H1 (cell line): ENCODE measurements at regions not wholly inside any gene's neighbourhood (a gene's known extent, or its start where the extent isn't known, plus 50 kb on each side); places are given as distances from the start of the nearest gene placed in this dataset.

Source experiments
- CTCF ChIA-PET: fragments of 300-600 bp; sonication (Branson Sonifier 250); formaldehyde crosslinking; loops from one replicate; lab custom pipeline; 2021; ENCODE audit not compliant: partially characterized antibody; lab: Charles Lee
- POLR2A ChIA-PET: fragments of 300-600 bp; sonication (Branson Sonifier 250); formaldehyde crosslinking; loops from one replicate; lab custom pipeline; 2021; ENCODE audit warnings: inconsistent platforms; ENCODE audit not compliant: partially characterized antibody; lab: Charles Lee
- DNase-seq, 2 experiments: peaks; one replicate each; pipeline versions ENCODE4 v3.0.0 to v3.0.0-alpha.2; 2010 to 2022; ENCODE audit warnings: low spot score in 2 of 2, low read depth in 1 of 2, mixed read lengths in 1 of 2
- FAIRE-seq: peaks from 2 replicates; lab custom pipeline; 2011; peaks lifted over from hg19 to GRCh38; lab: Jason Lieb, UNC
- H2AFZ ChIP-seq: 2 replicates; pipeline ENCODE4 v1.8.1; 2012; ENCODE audit warnings: low read length, inconsistent platforms
- H2AK5ac ChIP-seq: 2 replicates; pipeline ENCODE4 v1.6.1; 2013; ENCODE audit warnings: low read depth, low read length
- H2BK120ac ChIP-seq: replicated peaks from 2 replicates; pipeline ENCODE3; 2013; ENCODE audit warnings: low read depth, low read length, inconsistent platforms
- H2BK12ac ChIP-seq: 2 replicates; pipeline ENCODE4 v1.6.1; 2013; ENCODE audit warnings: low read depth, low read length
- H2BK15ac ChIP-seq: 2 replicates; pipeline ENCODE4 v1.6.1; 2013; ENCODE audit warnings: low read length
- H2BK20ac ChIP-seq: 2 replicates; pipeline ENCODE4 v1.6.1; 2013; ENCODE audit warnings: low read length
- H2BK5ac ChIP-seq: 2 replicates; pipeline ENCODE4 v1.6.1; 2013; ENCODE audit warnings: low read depth, low read length
- H3K14ac ChIP-seq: 2 replicates; pipeline ENCODE4 v1.6.1; 2013; ENCODE audit warnings: inconsistent platforms; ENCODE audit not compliant: insufficient read length
- H3K18ac ChIP-seq: 2 replicates; pipeline ENCODE4 v1.6.1; 2013; ENCODE audit warnings: low read length; ENCODE audit errors: extremely low read depth
- H3K23ac ChIP-seq: 2 replicates; pipeline ENCODE4 v1.6.1; 2013; ENCODE audit warnings: inconsistent platforms; ENCODE audit not compliant: insufficient read length
- H3K23me2 ChIP-seq: 2 replicates; pipeline ENCODE4 v1.6.1; 2013; ENCODE audit warnings: low read depth, low read length
- H3K27ac ChIP-seq: 2 replicates; pipeline ENCODE4 v1.6.1; 2011; ENCODE audit warnings: low read depth, low read length, inconsistent platforms
- H3K27me3 ChIP-seq, 4 experiments: replicated peaks in 1 of 4; 1 replicate in 1 of 4; 2 replicates in 3 of 4; pipeline versions ENCODE4 v1.6.1 to v1.8.1; 2011 to 2013; ENCODE audit warnings: low read length in 3 of 4, mild to moderate bottlenecking in 3 of 4, inconsistent platforms in 2 of 4, mixed read lengths in 2 of 4, moderate library complexity in 1 of 4; ENCODE audit not compliant: control insufficient read depth in 3 of 4, insufficient read depth in 3 of 4; ENCODE audit errors: extremely low read depth in 1 of 4
- H3K36me3 ChIP-seq, 4 experiments: 2 replicates each; pipeline versions ENCODE4 v1.6.1 to v1.8.1; 2011 to 2013; ENCODE audit warnings: mild to moderate bottlenecking in 4 of 4, low read length in 3 of 4, moderate library complexity in 2 of 4, control low read depth in 1 of 4, inconsistent platforms in 1 of 4; ENCODE audit not compliant: insufficient read depth in 4 of 4, control insufficient read depth in 2 of 4
- H3K4ac ChIP-seq: replicated peaks from 2 replicates; pipeline ENCODE3; 2013; ENCODE audit warnings: low read length, low read depth, mixed read lengths, inconsistent platforms; ENCODE audit not compliant: insufficient read length
- H3K4me1 ChIP-seq, 4 experiments: replicated peaks in 1 of 4; 1 replicate in 1 of 4; 2 replicates in 3 of 4; pipeline versions ENCODE4 v1.6.1 to v1.8.1; 2011 to 2013; ENCODE audit warnings: low read length in 3 of 4, inconsistent platforms in 2 of 4, mixed read lengths in 1 of 4; ENCODE audit not compliant: insufficient read depth in 4 of 4, control insufficient read depth in 3 of 4
- H3K4me2 ChIP-seq, 2 experiments: 2 replicates each; pipeline versions ENCODE4 v1.6.1 to v1.8.1; 2011 to 2013; ENCODE audit warnings: low read depth in 2 of 2, low read length in 2 of 2, control low read depth in 1 of 2, inconsistent platforms in 1 of 2, mild to moderate bottlenecking in 1 of 2; ENCODE audit not compliant: insufficient read depth in 1 of 2
- H3K4me3 ChIP-seq, 4 experiments: fragments of 200-600, 300-600 bp in 1 of 4; sonication (generic), shearing (Covaris generic), sonication (Bioruptor Twin) in 1 of 4; 2 replicates each; pipeline versions ENCODE4 v1.5.1 to v1.8.1; 2011 to 2016; ENCODE audit warnings: low read length in 4 of 4, low read depth in 3 of 4, control low read depth in 2 of 4, inconsistent platforms in 2 of 4, mild to moderate bottlenecking in 2 of 4, mixed read lengths in 1 of 4, moderate library complexity in 1 of 4; ENCODE audit not compliant: insufficient read depth in 2 of 4; ENCODE audit errors: extremely low read depth in 1 of 4
- H3K56ac ChIP-seq: replicated peaks from 2 replicates; pipeline ENCODE3; 2013; ENCODE audit warnings: low read depth, mild to moderate bottlenecking, mixed read lengths, low read length, inconsistent platforms; ENCODE audit not compliant: insufficient read length
- H3K79me1 ChIP-seq: 2 replicates; pipeline ENCODE4 v1.6.1; 2013; ENCODE audit warnings: low read depth, low read length, control low read depth
- H3K79me2 ChIP-seq, 2 experiments: 2 replicates each; pipeline versions ENCODE4 v1.6.1 to v1.8.1; 2012 to 2013; ENCODE audit warnings: low read length in 2 of 2, mild to moderate bottlenecking in 2 of 2, inconsistent platforms in 1 of 2; ENCODE audit not compliant: insufficient read depth in 2 of 2, control insufficient read depth in 1 of 2
- H3K9ac ChIP-seq, 4 experiments: replicated peaks in 1 of 4; 1 replicate in 1 of 4; 2 replicates in 3 of 4; pipeline versions ENCODE4 v1.6.1 to v1.8.1; 2011 to 2013; ENCODE audit warnings: low read depth in 3 of 4, low read length in 3 of 4, control low read depth in 2 of 4, mild to moderate bottlenecking in 2 of 4, moderate library complexity in 2 of 4, inconsistent platforms in 1 of 4; ENCODE audit errors: extremely low read depth in 1 of 4
- H3K9me3 ChIP-seq, 2 experiments: 2 replicates each; pipeline versions ENCODE4 v1.6.1 to v1.8.1; 2012 to 2013; ENCODE audit warnings: mild to moderate bottlenecking in 2 of 2, moderate library complexity in 2 of 2, control low read depth in 1 of 2, inconsistent platforms in 1 of 2, low read depth in 1 of 2, low read length in 1 of 2, mixed read lengths in 1 of 2; ENCODE audit not compliant: insufficient read depth in 2 of 2
- H4K20me1 ChIP-seq, 2 experiments: replicated peaks in 1 of 2; 2 replicates each; pipeline versions ENCODE3 to v1.8.1; 2011 to 2013; ENCODE audit warnings: inconsistent platforms in 2 of 2, low read length in 2 of 2, mild to moderate bottlenecking in 1 of 2; ENCODE audit not compliant: insufficient read depth in 2 of 2, control insufficient read depth in 1 of 2
- H4K5ac ChIP-seq: 2 replicates; pipeline ENCODE4 v1.6.1; 2013; ENCODE audit warnings: low read length, low read depth, mixed read lengths, inconsistent platforms; ENCODE audit not compliant: insufficient read length
- H4K8ac ChIP-seq: 2 replicates; pipeline ENCODE4 v1.8.0; 2013; ENCODE audit warnings: mild to moderate bottlenecking, moderate library complexity, low read length, inconsistent platforms; ENCODE audit not compliant: insufficient read depth; ENCODE audit errors: extremely low read depth
- H4K91ac ChIP-seq: replicated peaks from 2 replicates; pipeline ENCODE3; 2013; ENCODE audit warnings: low read length, mixed read lengths, inconsistent platforms; ENCODE audit not compliant: insufficient read length
- BACH1 ChIP-seq: IDR thresholded peaks from 2 replicates; pipeline ENCODE4 v1.6.1; 2012; ENCODE audit warnings: low read length, improper control_type of control experiment
- BRCA1 ChIP-seq: IDR thresholded peaks from 2 replicates; pipeline ENCODE4 v1.6.1; 2012; ENCODE audit warnings: low read depth, low read length, improper control_type of control experiment
- CBX8 ChIP-seq: fragments of 300-800, 300-1000 bp; sonication (generic); IDR thresholded peaks from 2 replicates; pipeline ENCODE4 v1.7.1; 2016; ENCODE audit warnings: low read depth, low read length, borderline replicate concordance
- CREB1 ChIP-seq: IDR thresholded peaks from 2 replicates; pipeline ENCODE4 v1.6.1; 2012; ENCODE audit warnings: inconsistent platforms
- JUND ChIP-seq: IDR thresholded peaks from 2 replicates; pipeline ENCODE4 v1.6.1; 2011; ENCODE audit warnings: mild to moderate bottlenecking, improper control_type of control experiment, low read length
- POU5F1 ChIP-seq: IDR thresholded peaks from 2 replicates; pipeline ENCODE4 v1.6.1; 2011; ENCODE audit warnings: low read depth, mild to moderate bottlenecking, low read length, moderate library complexity
- RFX5 ChIP-seq: IDR thresholded peaks from 2 replicates; pipeline ENCODE4 v1.6.1; 2011; ENCODE audit warnings: low read depth, low read length, improper control_type of control experiment, borderline replicate concordance
- SIN3A ChIP-seq, 2 experiments: IDR thresholded peaks in 1 of 2; conservative IDR thresholded peaks in 1 of 2; 2 replicates each; pipeline ENCODE4 v1.6.1; 2011 to 2012; ENCODE audit warnings: low read length in 2 of 2, improper control_type of control experiment in 1 of 2, low read depth in 1 of 2, mild to moderate bottlenecking in 1 of 2
- SP4 ChIP-seq: IDR thresholded peaks from 2 replicates; pipeline ENCODE4 v1.6.1; 2012; ENCODE audit warnings: low read length, inconsistent platforms
- TAF7 ChIP-seq: optimal IDR thresholded peaks from 2 replicates; pipeline ENCODE3; 2011; ENCODE audit warnings: low read depth, mild to moderate bottlenecking, inconsistent platforms, low read length, moderate library complexity, borderline replicate concordance
- WGBS, 2 experiments: shearing (Covaris generic) in 1 of 2; methylation state at CpG; one replicate each; pipeline versions ENCODE4 v1.1.6 to v1.1.7; 2013 to 2015; ENCODE audit warnings: low lambda C conversion rate in 2 of 2, mixed read lengths in 2 of 2, inconsistent platforms in 1 of 2, low coverage in 1 of 2, missing lambda C conversion rate in 1 of 2; ENCODE audit not compliant: insufficient replicate concordance in 2 of 2, insufficient coverage in 1 of 2, insufficient read length in 1 of 2; ENCODE audit errors: extremely low coverage in 1 of 2, missing lambda C conversion rate in 1 of 2; 5-methylcytosine and 5-hydroxymethylcytosine counted together
- TF ChIP-seq, protein P1 (sequence below), 3 experiments: IDR thresholded peaks; 1 replicate in 2 of 3; 2 replicates in 1 of 3; pipeline versions ENCODE4 v1.5.1 to v1.6.1; 2011; ENCODE audit warnings: low read length in 3 of 3, mild to moderate bottlenecking in 3 of 3, inconsistent platforms in 2 of 3, low read depth in 1 of 3, moderate library complexity in 1 of 3; ENCODE audit not compliant: insufficient read depth in 1 of 3; ENCODE audit errors: control extremely low read depth in 1 of 3
- TF ChIP-seq, protein P2 (sequence below): IDR thresholded peaks from 2 replicates; pipeline ENCODE4 v1.6.1; 2012; ENCODE audit warnings: low read length, inconsistent platforms

DNA sequence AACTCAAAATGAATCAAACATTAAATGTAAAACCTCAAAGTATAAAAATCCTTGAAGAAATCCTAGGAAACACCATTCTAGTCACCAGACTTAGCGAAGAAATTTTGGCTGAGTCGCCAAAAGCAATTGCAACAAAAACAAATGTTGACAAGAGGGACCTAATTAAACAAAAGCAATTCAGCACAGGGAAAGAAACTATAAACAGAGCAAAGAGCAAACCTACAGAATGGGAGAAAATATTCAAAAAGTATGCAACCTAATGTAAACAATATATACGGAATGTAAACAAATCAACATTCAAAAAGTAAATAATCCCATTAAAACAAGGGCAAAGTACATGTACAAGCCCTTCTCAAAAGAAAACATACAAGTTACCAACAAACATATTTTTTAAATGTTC, 974.7 kb downstream of the TRAM1L1 start:
- no peaks in the 10 kb centered on the region for H3K4me1 ChIP-seq
- H3K23ac ChIP-seq, result no peak overlapping the region
- no peak overlapping the region for H4K91ac ChIP-seq
- H4K8ac ChIP-seq, result no peak overlapping the region
- no peaks in the 10 kb centered on the region for H4K20me1 ChIP-seq
- ChIA-PET POLR2A (no interaction called here), CTCF (no interaction called here)
- H3K14ac ChIP-seq, result no peak overlapping the region
- H2BK12ac ChIP-seq, result no peak overlapping the region
- H3K56ac ChIP-seq, result no peak overlapping the region
- no peaks in the 10 kb centered on the region for H3K23me2 ChIP-seq
- no peaks in the 10 kb centered on the region for H3K36me3 ChIP-seq
- H2BK5ac ChIP-seq, result no peak overlapping the region
- no peak overlapping the region for H4K5ac ChIP-seq
- no peak overlapping the region for H3K4me2 ChIP-seq
- H3K79me2 ChIP-seq, result no peaks in the 10 kb centered on the region
- DNase-seq (no peak), FAIRE-seq (no peak)
- H2BK20ac ChIP-seq, result no peak overlapping the region
- no peak overlapping the region for H3K9ac ChIP-seq
- no peak overlapping the region for H2BK15ac ChIP-seq
- H3K18ac ChIP-seq, result no peak overlapping the region
- H3K79me1 ChIP-seq, result no peaks in the 10 kb centered on the region
- H3K27me3 ChIP-seq, result no peaks in the 10 kb centered on the region
- H3K4ac ChIP-seq, result no peak overlapping the region
- H3K9me3 ChIP-seq, result no peaks in the 10 kb centered on the region
- H3K27ac ChIP-seq, result no peak overlapping the region
- H2AFZ ChIP-seq, result no peak overlapping the region
- H2BK120ac ChIP-seq, result no peak overlapping the region
- 89% methylated on average over 3 of the region's 3 CpGs; no CpG with 5 or more reads in 1 of the 2 experiments for WGBS, 2 experiments
- H3K4me3 ChIP-seq, result no peak overlapping the region
- H2AK5ac ChIP-seq, result no peak overlapping the region
- TF ChIP-seq, protein P1, sequence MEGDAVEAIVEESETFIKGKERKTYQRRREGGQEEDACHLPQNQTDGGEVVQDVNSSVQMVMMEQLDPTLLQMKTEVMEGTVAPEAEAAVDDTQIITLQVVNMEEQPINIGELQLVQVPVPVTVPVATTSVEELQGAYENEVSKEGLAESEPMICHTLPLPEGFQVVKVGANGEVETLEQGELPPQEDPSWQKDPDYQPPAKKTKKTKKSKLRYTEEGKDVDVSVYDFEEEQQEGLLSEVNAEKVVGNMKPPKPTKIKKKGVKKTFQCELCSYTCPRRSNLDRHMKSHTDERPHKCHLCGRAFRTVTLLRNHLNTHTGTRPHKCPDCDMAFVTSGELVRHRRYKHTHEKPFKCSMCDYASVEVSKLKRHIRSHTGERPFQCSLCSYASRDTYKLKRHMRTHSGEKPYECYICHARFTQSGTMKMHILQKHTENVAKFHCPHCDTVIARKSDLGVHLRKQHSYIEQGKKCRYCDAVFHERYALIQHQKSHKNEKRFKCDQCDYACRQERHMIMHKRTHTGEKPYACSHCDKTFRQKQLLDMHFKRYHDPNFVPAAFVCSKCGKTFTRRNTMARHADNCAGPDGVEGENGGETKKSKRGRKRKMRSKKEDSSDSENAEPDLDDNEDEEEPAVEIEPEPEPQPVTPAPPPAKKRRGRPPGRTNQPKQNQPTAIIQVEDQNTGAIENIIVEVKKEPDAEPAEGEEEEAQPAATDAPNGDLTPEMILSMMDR (IDR thresholded peaks at IDR 0.05; ENCODE audit: control extremely low read depth in 1 of 3, insufficient read depth in 1 of 3, low read depth in 1 of 3, low read length in 3 of 3), result no peak
- TF ChIP-seq JUND, result no peak
- TF ChIP-seq CREB1, result no peak
- TF ChIP-seq TAF7, result no peak
- TF ChIP-seq POU5F1, result no peak
- TF ChIP-seq BACH1, result no peak
- no peak for TF ChIP-seq SP4
- TF ChIP-seq BRCA1, result no peak
- no peak for TF ChIP-seq SIN3A (conservative IDR thresholded peaks at IDR 0.05 in 1 of 2, IDR thresholded peaks at IDR 0.05 in 1 of 2; ENCODE audit: low read depth in 1 of 2, low read length in 2 of 2)
- no peak for TF ChIP-seq CBX8
- TF ChIP-seq, protein P2, sequence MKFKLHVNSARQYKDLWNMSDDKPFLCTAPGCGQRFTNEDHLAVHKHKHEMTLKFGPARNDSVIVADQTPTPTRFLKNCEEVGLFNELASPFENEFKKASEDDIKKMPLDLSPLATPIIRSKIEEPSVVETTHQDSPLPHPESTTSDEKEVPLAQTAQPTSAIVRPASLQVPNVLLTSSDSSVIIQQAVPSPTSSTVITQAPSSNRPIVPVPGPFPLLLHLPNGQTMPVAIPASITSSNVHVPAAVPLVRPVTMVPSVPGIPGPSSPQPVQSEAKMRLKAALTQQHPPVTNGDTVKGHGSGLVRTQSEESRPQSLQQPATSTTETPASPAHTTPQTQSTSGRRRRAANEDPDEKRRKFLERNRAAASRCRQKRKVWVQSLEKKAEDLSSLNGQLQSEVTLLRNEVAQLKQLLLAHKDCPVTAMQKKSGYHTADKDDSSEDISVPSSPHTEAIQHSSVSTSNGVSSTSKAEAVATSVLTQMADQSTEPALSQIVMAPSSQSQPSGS, result no peak
- no peak for TF ChIP-seq RFX5
